Esophagus muscularis mucosa (tissue), 4 donors: ENCODE measurements at regions not wholly inside any gene's neighbourhood (a gene's known extent, or its start where the extent isn't known, plus 50 kb on each side); places are given as distances from the start of the nearest gene placed in this dataset.
"Not testable (repeated sequence)": the region's sequence is repeated elsewhere in the genome, so short reads cannot be mapped to it uniquely, and the experiment has no call there.

ENCODE experiments used
- DNase-seq: peaks from one replicate; pipeline ENCODE4 v3.0.0-alpha.2; 2017; ENCODE audit errors: extremely low spot score
- H3K27ac ChIP-seq, 4 donors: fragments of 200-600 bp; sonication (generic); replicated peaks in 1 of 4; 1 replicate in 3 of 4; 2 replicates in 1 of 4; pipeline ENCODE4 v1.5.1; 2016 to 2019; ENCODE audit warnings: mild to moderate bottlenecking in 1 of 4
- H3K27me3 ChIP-seq, 4 donors: fragments of 200-600 bp; sonication (generic); one replicate each; pipeline versions ENCODE4 v1.5.1 to v1.6.0; 2016 to 2019
- H3K36me3 ChIP-seq, 4 donors: fragments of 200-600 bp; sonication (generic); one replicate each; pipeline ENCODE4 v1.5.1; 2016 to 2019
- H3K4me1 ChIP-seq, 4 donors: fragments of 200-600 bp; sonication (generic); one replicate each; pipeline ENCODE4 v1.5.1; 2016 to 2019
- H3K4me3 ChIP-seq, 4 donors: fragments of 200-600 bp; sonication (generic); 1 replicate in 2 of 4; 2 replicates in 2 of 4; pipeline ENCODE4 v1.5.1; 2016 to 2019; ENCODE audit warnings: mild to moderate bottlenecking in 4 of 4, moderate library complexity in 1 of 4
- H3K9me3 ChIP-seq, 4 donors: fragments of 200-600 bp; sonication (generic); 1 replicate in 3 of 4; 2 replicates in 1 of 4; pipeline ENCODE4 v1.5.1; 2016 to 2019
- CTCF ChIP-seq, 3 experiments: fragments of 200-600 bp in 2 of 3; fragments of 450-650 bp in 1 of 3; sonication (generic) in 2 of 3; IDR thresholded peaks; one replicate each; pipeline ENCODE4 v1.5.1; 2017 to 2019; ENCODE audit warnings: antibody characterized with exemption in 3 of 3, mild to moderate bottlenecking in 2 of 3, moderate library complexity in 1 of 3
- EP300 ChIP-seq: sonication (generic); formaldehyde crosslinking; IDR thresholded peaks from one replicate; pipeline ENCODE4 v1.6.1; 2017; ENCODE audit warnings: antibody characterized with exemption
- POLR2A ChIP-seq: fragments of 450-650 bp; IDR thresholded peaks from one replicate; pipeline ENCODE4 v1.6.1; 2017; ENCODE audit warnings: antibody characterized with exemption, moderate library complexity, mild to moderate bottlenecking, low read depth
- WGBS: methylation state at CpG from one replicate; pipeline ENCODE4 v1.1.5; 2018; 5-methylcytosine and 5-hydroxymethylcytosine counted together
- intact Hi-C: fragments of 100-400 bp; cut with DNase I; formaldehyde crosslinking; loops from one replicate; pipeline ENCODE4 v1.15.1; 2023

DNA sequence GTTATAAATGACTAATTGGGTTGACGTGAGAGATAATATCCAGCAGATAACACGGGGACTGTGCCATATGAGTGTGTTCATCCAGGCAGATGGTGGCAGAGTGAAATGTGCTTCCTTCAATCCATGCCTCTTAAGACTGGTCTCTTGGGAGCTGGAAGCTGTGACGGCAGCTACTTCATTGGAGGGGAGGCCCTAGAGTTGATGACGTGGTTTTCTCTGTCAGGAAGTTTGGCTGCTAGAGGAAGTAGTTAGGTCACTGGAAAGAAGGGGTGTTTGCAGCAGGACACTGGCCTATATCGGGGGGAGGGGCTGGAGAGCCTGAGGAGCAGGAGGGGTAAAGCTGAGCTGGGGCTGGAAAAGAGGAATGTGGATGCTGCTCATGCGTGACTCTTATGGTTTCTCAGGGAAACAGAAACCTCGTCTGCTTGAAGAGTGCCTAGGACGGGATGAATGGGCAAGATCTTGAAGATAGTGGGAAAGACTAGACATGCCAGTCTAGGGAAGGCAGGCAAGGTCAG lies 3051.6 kb downstream of the RPIA start:
- H3K36me3 ChIP-seq, intact Hi-C loops, H3K27ac ChIP-seq, H3K9me3 ChIP-seq, H3K4me3 ChIP-seq, H3K4me1 ChIP-seq: not testable (repeated sequence)
- peak; percentile 50 for DNase-seq
- 61% methylated on average over 8 of the region's 8 CpGs for WGBS
- peaks cover 0 to 50% (median 0%) of the 10 kb centered on the region in 4 donors for H3K27me3 ChIP-seq

DNA sequence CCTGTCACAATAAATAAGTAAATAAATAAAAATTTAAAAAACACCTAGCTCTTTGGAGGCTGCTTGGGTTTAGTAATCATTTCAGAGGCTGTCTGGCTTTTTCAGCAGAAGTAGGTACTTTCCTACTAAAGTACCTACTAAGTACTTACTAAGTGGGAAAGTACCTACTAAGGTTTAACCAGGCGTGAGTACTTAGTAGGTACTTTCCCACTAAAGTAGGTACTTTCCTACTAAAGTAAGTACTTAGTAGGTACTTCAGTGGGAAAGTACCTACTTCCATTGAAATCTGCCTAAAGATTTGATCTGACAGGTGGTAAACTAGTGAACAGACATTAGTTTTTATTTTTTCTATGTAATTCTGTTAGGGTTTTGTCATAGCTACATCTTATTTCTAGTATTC lies 3052.4 kb downstream of the RPIA start:
- intact Hi-C loops, result not testable (repeated sequence)

GRCh38 chr2:91744700-91745141 lies 3053.2 kb downstream of the RPIA start:
- intact Hi-C loops, H3K4me3 ChIP-seq, H3K36me3 ChIP-seq, H3K27ac ChIP-seq, H3K9me3 ChIP-seq, H3K4me1 ChIP-seq, DNase-seq: not testable (repeated sequence)
- H3K27me3 ChIP-seq, result peaks cover 0 to 58% (median 0%) of the 10 kb centered on the region in 4 donors
- WGBS, result 64% methylated on average over 5 of the region's 16 CpGs

More for the DNA sequence above, 3052.4 kb downstream of the RPIA start:
- 61% methylated on average over 1 of the region's 1 CpG for WGBS
- not testable (repeated sequence) for DNase-seq, H3K4me3 ChIP-seq, H3K27ac ChIP-seq, H3K36me3 ChIP-seq, H3K9me3 ChIP-seq, H3K4me1 ChIP-seq
- peaks cover 0 to 56% (median 0%) of the 10 kb centered on the region in 4 donors for H3K27me3 ChIP-seq

- peaks cover 0 to 35% (median 0%) of the 10 kb centered on the region in 4 donors for H3K27me3 ChIP-seq
- 34% methylated on average over 12 of the region's 52 CpGs for WGBS
- no peak overlapping the region for H3K27ac ChIP-seq
- no peaks in the 10 kb centered on the region for H3K9me3 ChIP-seq
- no peak for TF ChIP-seq POLR2A
- no peak for TF ChIP-seq EP300
- TF ChIP-seq CTCF (IDR thresholded peaks at IDR 0.05), result no peak
- H3K4me3 ChIP-seq, result no peak overlapping the region
- no peak for DNase-seq
- intact Hi-C loops, result no loop called here
- H3K36me3 ChIP-seq, result no peaks in the 10 kb centered on the region
- H3K4me1 ChIP-seq, result no peaks in the 10 kb centered on the region
Observed at GRCh38 chr2:91748902-91749301, 3057.4 kb downstream of the RPIA start.

DNA sequence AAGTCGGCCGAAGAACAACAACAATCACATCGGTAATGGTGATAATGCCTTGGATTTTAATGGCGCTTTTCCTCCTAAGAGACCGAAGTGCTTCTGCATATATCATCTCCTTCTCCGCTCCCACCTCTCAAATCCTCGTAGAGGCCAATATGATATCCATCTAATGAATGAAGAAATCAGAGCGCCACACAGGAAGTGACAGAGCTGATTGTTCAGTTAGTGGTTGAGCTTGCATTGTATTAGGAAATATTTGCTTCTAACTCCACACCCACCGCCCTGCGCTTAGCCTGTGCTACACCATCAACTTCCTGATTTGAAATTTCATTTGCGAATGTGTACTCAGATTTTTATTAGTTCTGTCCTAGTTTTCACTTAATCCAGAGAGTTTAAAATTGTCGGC lies 3058.2 kb downstream of the RPIA start:
- H3K36me3 ChIP-seq, H3K4me3 ChIP-seq, H3K27ac ChIP-seq, DNase-seq, intact Hi-C loops, H3K9me3 ChIP-seq, H3K4me1 ChIP-seq: not testable (repeated sequence)
- peaks cover 0 to 35% (median 0%) of the 10 kb centered on the region in 4 donors for H3K27me3 ChIP-seq
- WGBS, result 81% methylated on average over 7 of the region's 12 CpGs

- H3K27ac ChIP-seq, DNase-seq, H3K4me1 ChIP-seq, H3K9me3 ChIP-seq, H3K36me3 ChIP-seq, H3K4me3 ChIP-seq, intact Hi-C loops: not testable (repeated sequence)
- 50% methylated on average over 1 of the region's 5 CpGs for WGBS
- peaks cover 0 to 20% (median 0%) of the 10 kb centered on the region in 4 donors for H3K27me3 ChIP-seq
- TF ChIP-seq CTCF (IDR thresholded peaks at IDR 0.05), result peak in 1 of 3 experiments; percentile 22
Observed at GRCh38 chr2:91759361-91759941, 3068.0 kb downstream of the RPIA start.

GRCh38 chr2:91760672-91761071 lies 3069.2 kb downstream of the RPIA start:
- H3K4me1 ChIP-seq, H3K36me3 ChIP-seq, H3K4me3 ChIP-seq, intact Hi-C loops, DNase-seq, H3K9me3 ChIP-seq, H3K27ac ChIP-seq: not testable (repeated sequence)
- 100% methylated on average over 1 of the region's 5 CpGs for WGBS
- peaks cover 0 to 15% (median 0%) of the 10 kb centered on the region in 4 donors for H3K27me3 ChIP-seq

- H3K27me3 ChIP-seq, H3K27ac ChIP-seq, H3K36me3 ChIP-seq, intact Hi-C loops, DNase-seq, H3K9me3 ChIP-seq, H3K4me1 ChIP-seq, H3K4me3 ChIP-seq: not testable (repeated sequence)
- 94% methylated on average over 2 of the region's 6 CpGs for WGBS
Observed at GRCh38 chr2:91762312-91762711, 3070.8 kb downstream of the RPIA start.

GRCh38 chr2:91763710-91764109 lies 3072.2 kb downstream of the RPIA start:
- H3K27me3 ChIP-seq, H3K9me3 ChIP-seq, H3K27ac ChIP-seq, H3K4me1 ChIP-seq, H3K4me3 ChIP-seq, intact Hi-C loops, H3K36me3 ChIP-seq: not testable (repeated sequence)
- DNase-seq, result peak; percentile 3
- WGBS, result 58% methylated on average over 4 of the region's 4 CpGs

DNA sequence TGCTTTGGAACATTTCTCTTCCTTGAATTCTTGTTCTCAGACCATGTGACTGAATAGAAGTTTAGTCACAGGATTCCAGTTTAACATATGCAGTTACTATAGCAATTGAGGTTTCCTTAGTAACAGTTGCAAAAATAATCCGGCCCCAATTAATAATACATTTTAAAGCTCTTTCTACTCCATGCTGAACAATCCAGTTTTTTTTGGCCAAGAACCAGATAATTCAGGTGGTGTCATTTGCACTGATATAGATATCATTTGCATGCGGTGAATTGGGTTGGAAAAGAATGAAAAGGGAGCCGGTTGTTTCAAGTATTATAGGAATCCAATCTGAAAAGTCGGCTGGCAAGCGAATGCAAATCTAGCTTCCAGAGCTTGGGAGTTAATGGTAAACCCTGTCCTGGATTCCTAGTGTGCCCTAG lies 3073.1 kb downstream of the RPIA start:
- H3K4me3 ChIP-seq, H3K4me1 ChIP-seq, H3K9me3 ChIP-seq, H3K36me3 ChIP-seq, intact Hi-C loops, H3K27ac ChIP-seq: not testable (repeated sequence)
- WGBS, result 66% methylated on average over 5 of the region's 5 CpGs
- peak; percentile 42 for DNase-seq
- H3K27me3 ChIP-seq, result peaks cover 0 to 14% (median 0%) of the 10 kb centered on the region in 4 donors
